Stimulated activated CD4-positive, alpha-beta T cell treated with anti-CD3 and anti-CD28 coated beads, Interleukin-4, amount 100 ng/mL, for 48 hours (primary cell): ENCODE measurements at regions not wholly inside any gene's neighbourhood (a gene's known extent, or its start where the extent isn't known, plus 50 kb on each side); places are given as distances from the start of the nearest gene placed in this dataset.

ENCODE experiments used
- DNase-seq, 2 donors: peaks; one replicate each; pipeline ENCODE4 v3.0.0-alpha.2; 2020; ENCODE audit warnings: low read depth in 2 of 2

GRCh38 chr13:109670776-109671175 lies 115.6 kb downstream of the IRS2 start:
- no peak for DNase-seq

- no peak for DNase-seq
Measured at GRCh38 chr13:109669956-109670355, 116.4 kb downstream of the IRS2 start.

GRCh38 chr13:109669234-109669612 lies 117.2 kb downstream of the IRS2 start:
- no peak for DNase-seq

- DNase-seq = no peak
Measured at GRCh38 chr13:109668433-109669233, 117.8 kb downstream of the IRS2 start.

- no peak for DNase-seq
Measured at GRCh38 chr13:109667807-109668291, 118.5 kb downstream of the IRS2 start.

GRCh38 chr13:109667056-109667455 lies 119.3 kb downstream of the IRS2 start:
- no peak for DNase-seq

- no peak for DNase-seq
Measured at GRCh38 chr13:109666656-109667055, 119.7 kb downstream of the IRS2 start.

GRCh38 chr13:109665781-109666249 lies 120.6 kb downstream of the IRS2 start:
- no peak for DNase-seq

- no peak for DNase-seq
Measured at GRCh38 chr13:109665240-109665639, 121.1 kb downstream of the IRS2 start.

- DNase-seq = no peak
Measured at GRCh38 chr13:109657395-109657794, 129.0 kb downstream of the IRS2 start.

- no peak for DNase-seq
Measured at GRCh38 chr13:109656206-109656605, 130.2 kb downstream of the IRS2 start.

GRCh38 chr13:109655611-109656010 lies 130.8 kb downstream of the IRS2 start:
- no peak for DNase-seq

GRCh38 chr13:109655206-109655600 lies 131.2 kb downstream of the IRS2 start:
- no peak for DNase-seq

GRCh38 chr13:109654341-109655205 lies 131.8 kb downstream of the IRS2 start:
- DNase-seq = no peak

GRCh38 chr13:109652531-109652930 lies 133.9 kb downstream of the IRS2 start:
- no peak for DNase-seq

GRCh38 chr13:109651854-109652253 lies 134.5 kb downstream of the IRS2 start:
- no peak for DNase-seq

- no peak for DNase-seq
Measured at GRCh38 chr13:109651311-109651710, 135.1 kb downstream of the IRS2 start.

GRCh38 chr13:109650861-109651260 lies 135.5 kb downstream of the IRS2 start:
- DNase-seq = no peak

GRCh38 chr13:109649713-109650112 lies 136.7 kb downstream of the IRS2 start:
- DNase-seq = no peak

GRCh38 chr13:109647699-109648098 lies 138.7 kb downstream of the IRS2 start:
- DNase-seq = no peak

- DNase-seq = no peak
Measured at GRCh38 chr13:109647053-109647452, 139.3 kb downstream of the IRS2 start.

- DNase-seq = no peak
Measured at GRCh38 chr13:109646423-109646822, 140.0 kb downstream of the IRS2 start.

GRCh38 chr13:109645831-109646230 lies 140.6 kb downstream of the IRS2 start:
- DNase-seq = no peak
